ENCODE measurements at regions not wholly inside any gene's neighbourhood (a gene's known extent, or its start where the extent isn't known, plus 50 kb on each side); places are given as distances from the start of the nearest gene placed in this dataset.

- no peak for TF ChIP-seq NKRF (conservative IDR thresholded peaks at IDR 0.05)
- TF ChIP-seq SPI1 (IDR thresholded peaks at IDR 0.05; ENCODE audit: borderline replicate concordance, insufficient read depth, low read depth, low read length) = no peak
- no peak for TF ChIP-seq ZBTB4 (CRISPR knock-in tag; IDR thresholded peaks at IDR 0.05)
- TF ChIP-seq ASH2L (IDR thresholded peaks at IDR 0.05; ENCODE audit: borderline replicate concordance, low read depth) = no peak
- TF ChIP-seq JUND (IDR thresholded peaks at IDR 0.05; ENCODE audit: low read depth, low read length) = no peak
- no peak; the same call in 1 of the 2 replicates for TF ChIP-seq STAT3 (IDR thresholded peaks at IDR 0.05; ENCODE audit: low read depth, low read length)
- TF ChIP-seq TARDBP (IDR thresholded peaks at IDR 0.05; ENCODE audit: borderline replicate concordance) = no peak
- TF ChIP-seq USF2 (IDR thresholded peaks at IDR 0.05; ENCODE audit: borderline replicate concordance, low read depth, low read length) = no peak; the same call in 1 of the 2 replicates
- no peak for TF ChIP-seq SREBF1 (IDR thresholded peaks at IDR 0.05; ENCODE audit: low read length)
- TF ChIP-seq SUPT20H (IDR thresholded peaks at IDR 0.05; ENCODE audit: borderline replicate concordance, control insufficient read depth, low read depth, low read length) = no peak
- 0 out of 2 replicates have a peak, but pooled peaks have one; percentile 34 for TF ChIP-seq STAT1 (conservative IDR thresholded peaks at IDR 0.05)
- no peak for TF ChIP-seq FOS (IDR thresholded peaks at IDR 0.05; ENCODE audit: borderline replicate concordance, extremely low read depth, insufficient read length)
- TF ChIP-seq TCF12 (IDR thresholded peaks at IDR 0.05; ENCODE audit: low read depth, low read length) = no peak
- TF ChIP-seq SUZ12 (IDR thresholded peaks at IDR 0.05; ENCODE audit: unreplicated experiment) = no peak
- no peak for TF ChIP-seq HDGF (IDR thresholded peaks at IDR 0.05)
- TF ChIP-seq EED (IDR thresholded peaks at IDR 0.05; ENCODE audit: low read depth) = peak; percentile 77
- no peak for TF ChIP-seq MYC (IDR thresholded peaks at IDR 0.05; ENCODE audit: insufficient read depth, insufficient read length, insufficient replicate concordance, low read length, severe bottlenecking)
- no peak for TF ChIP-seq KLF5 (IDR thresholded peaks at IDR 0.05; ENCODE audit: partially characterized antibody)
- peak; percentile 77 for TF ChIP-seq JUNB (IDR thresholded peaks at IDR 0.05)
- no peak for TF ChIP-seq SIX5 (IDR thresholded peaks at IDR 0.05; ENCODE audit: low read depth, low read length, severe bottlenecking)
- no peak for TF ChIP-seq EZH2 (IDR thresholded peaks at IDR 0.05; ENCODE audit: borderline replicate concordance, control insufficient read depth, low read depth, low read length)
- peak; percentile 68 for TF ChIP-seq ATF2 (IDR thresholded peaks at IDR 0.05; ENCODE audit: low read length)
- no peak for TF ChIP-seq GATAD2B (conservative IDR thresholded peaks at IDR 0.05; ENCODE audit: low read depth)
- TF ChIP-seq POLR2AphosphoS5 (IDR thresholded peaks at IDR 0.05; ENCODE audit: low read length) = no peak
These were observed 132.6 kb upstream of the PLEKHG7 start (continued) for GRCh38 chr12:92570056-92570753.

All from GM12878 (cell line).